RWPE2 (cell line): ENCODE measurements at regions not wholly inside any gene's neighbourhood (a gene's known extent, or its start where the extent isn't known, plus 50 kb on each side); places are given as distances from the start of the nearest gene placed in this dataset.
"Not testable (repeated sequence)": the region's sequence is repeated elsewhere in the genome, so short reads cannot be mapped to it uniquely, and the experiment has no call there.

Experiments used
- ATAC-seq: fragments of 200-7000 bp; cut with Tn5 transposase; 3 replicates; pipeline ENCODE4 v1.9.1; 2021; ENCODE audit warnings: low read depth
- DNase-seq: peaks from one replicate; pipeline ENCODE4 v3.0.0-alpha.2; 2020; ENCODE audit warnings: low spot score
- H3K27ac ChIP-seq: fragments of 450-650 bp; 2 replicates; pipeline ENCODE4 v1.5.1; 2017; ENCODE audit warnings: mild to moderate bottlenecking; ENCODE audit not compliant: poor library complexity, severe bottlenecking
- H3K27me3 ChIP-seq: fragments of 250-450 bp; sonication (Bioruptor Pico); 2 replicates; pipeline ENCODE4 v1.5.1; 2021; ENCODE audit warnings: mild to moderate bottlenecking, moderate library complexity; ENCODE audit not compliant: insufficient read depth, poor library complexity, severe bottlenecking
- H3K36me3 ChIP-seq: fragments of 250-450 bp; sonication (Bioruptor Pico); 2 replicates; pipeline ENCODE4 v1.5.1; 2020; ENCODE audit warnings: low read depth, mild to moderate bottlenecking, moderate library complexity
- H3K4me1 ChIP-seq: fragments of 250-450 bp; sonication (Bioruptor Pico); 2 replicates; pipeline ENCODE4 v1.5.1; 2021; ENCODE audit warnings: mild to moderate bottlenecking, moderate library complexity; ENCODE audit not compliant: insufficient read depth, poor library complexity, severe bottlenecking
- H3K4me3 ChIP-seq: fragments of 250-450 bp; sonication (Bioruptor Pico); 2 replicates; pipeline ENCODE4 v1.5.1; 2021; ENCODE audit warnings: mild to moderate bottlenecking, moderate library complexity; ENCODE audit not compliant: severe bottlenecking
- H3K9me3 ChIP-seq: fragments of 250-450 bp; sonication (Bioruptor Pico); 2 replicates; pipeline ENCODE4 v1.5.1; 2021; ENCODE audit warnings: mild to moderate bottlenecking, moderate library complexity; ENCODE audit not compliant: severe bottlenecking
- TF ChIP-seq, protein P1 (sequence below): fragments of 450-650 bp; IDR thresholded peaks from one replicate; pipeline ENCODE4 v1.5.1; 2017; ENCODE audit warnings: mild to moderate bottlenecking, moderate library complexity; ENCODE audit not compliant: poor library complexity, severe bottlenecking

GRCh38 chr3:73259856-73260255 lies 198.4 kb downstream of the EBLN2 start:
- no peak for DNase-seq
- TF ChIP-seq, protein P1, sequence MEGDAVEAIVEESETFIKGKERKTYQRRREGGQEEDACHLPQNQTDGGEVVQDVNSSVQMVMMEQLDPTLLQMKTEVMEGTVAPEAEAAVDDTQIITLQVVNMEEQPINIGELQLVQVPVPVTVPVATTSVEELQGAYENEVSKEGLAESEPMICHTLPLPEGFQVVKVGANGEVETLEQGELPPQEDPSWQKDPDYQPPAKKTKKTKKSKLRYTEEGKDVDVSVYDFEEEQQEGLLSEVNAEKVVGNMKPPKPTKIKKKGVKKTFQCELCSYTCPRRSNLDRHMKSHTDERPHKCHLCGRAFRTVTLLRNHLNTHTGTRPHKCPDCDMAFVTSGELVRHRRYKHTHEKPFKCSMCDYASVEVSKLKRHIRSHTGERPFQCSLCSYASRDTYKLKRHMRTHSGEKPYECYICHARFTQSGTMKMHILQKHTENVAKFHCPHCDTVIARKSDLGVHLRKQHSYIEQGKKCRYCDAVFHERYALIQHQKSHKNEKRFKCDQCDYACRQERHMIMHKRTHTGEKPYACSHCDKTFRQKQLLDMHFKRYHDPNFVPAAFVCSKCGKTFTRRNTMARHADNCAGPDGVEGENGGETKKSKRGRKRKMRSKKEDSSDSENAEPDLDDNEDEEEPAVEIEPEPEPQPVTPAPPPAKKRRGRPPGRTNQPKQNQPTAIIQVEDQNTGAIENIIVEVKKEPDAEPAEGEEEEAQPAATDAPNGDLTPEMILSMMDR = no peak
- Histone ChIP-seq H3K27me3 (no peaks in the 10 kb centered on the region), H3K27ac (no peak overlapping the region), H3K4me3 (no peak overlapping the region), H3K4me1 (no peaks in the 10 kb centered on the region), H3K36me3 (no peaks in the 10 kb centered on the region), H3K9me3 (no peaks in the 10 kb centered on the region)
- no peak for ATAC-seq

GRCh38 chr3:73266558-73266957 lies 205.1 kb downstream of the EBLN2 start:
- H3K36me3 ChIP-seq, H3K4me3 ChIP-seq, DNase-seq, H3K4me1 ChIP-seq, H3K27ac ChIP-seq, H3K27me3 ChIP-seq, ATAC-seq, H3K9me3 ChIP-seq: not testable (repeated sequence)

DNA sequence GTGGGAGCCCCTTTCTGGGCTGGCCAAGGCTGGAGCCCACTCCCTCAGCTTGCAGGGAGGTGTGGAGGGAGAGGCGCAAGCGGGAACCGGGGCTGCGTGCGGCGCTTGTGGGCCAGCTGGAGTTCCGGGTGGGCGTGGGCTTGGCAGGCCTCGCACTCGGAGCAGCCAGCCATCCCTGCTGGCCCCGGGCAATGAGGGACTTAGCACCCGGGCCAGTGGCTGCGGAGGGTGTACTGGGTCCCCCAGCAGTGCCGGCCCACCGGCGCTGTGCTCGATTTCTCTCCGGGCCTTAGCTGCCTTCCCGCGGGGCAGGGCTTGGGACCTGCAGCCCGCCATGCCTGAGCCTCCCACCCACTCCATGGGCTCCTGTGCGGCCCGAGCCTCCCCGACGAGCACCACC lies 207.7 kb downstream of the EBLN2 start:
- not testable (repeated sequence) for H3K36me3 ChIP-seq, H3K9me3 ChIP-seq, H3K27me3 ChIP-seq, H3K4me1 ChIP-seq, H3K4me3 ChIP-seq, H3K27ac ChIP-seq, DNase-seq, ATAC-seq

- TF ChIP-seq, protein P1 = no peak
- Histone ChIP-seq H3K4me1 (no peaks in the 10 kb centered on the region), H3K36me3 (no peaks in the 10 kb centered on the region), H3K27me3 (no peaks in the 10 kb centered on the region), H3K9me3 (no peaks in the 10 kb centered on the region), H3K4me3 (no peak overlapping the region), H3K27ac (no peak overlapping the region)
- no peak for ATAC-seq
- DNase-seq = no peak
Observed at GRCh38 chr3:73270839-73271483, 209.5 kb downstream of the EBLN2 start.

DNA sequence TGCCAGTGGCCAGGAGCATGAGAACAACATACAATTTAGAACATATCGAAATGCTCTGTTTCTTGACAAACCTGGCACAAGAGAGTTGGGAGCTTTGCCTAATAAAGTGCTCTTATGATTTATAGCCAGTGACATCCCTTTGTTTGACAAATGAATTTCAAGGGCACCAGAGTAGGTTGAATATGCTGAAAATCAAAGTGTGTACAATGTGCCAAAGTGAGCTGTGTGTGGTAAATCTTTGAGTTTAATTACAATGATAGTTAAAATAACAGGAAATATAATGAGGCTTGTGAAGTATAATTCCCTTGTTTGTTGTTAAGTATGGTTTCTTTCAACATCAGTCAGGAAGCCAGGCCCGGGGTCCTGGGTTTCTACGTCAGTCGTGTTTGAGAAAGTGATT lies 211.9 kb downstream of the EBLN2 start:
- no peak overlapping the region for H3K4me3 ChIP-seq
- no peak overlapping the region for H3K27ac ChIP-seq
- H3K36me3 ChIP-seq = no peaks in the 10 kb centered on the region
- no peaks in the 10 kb centered on the region for H3K27me3 ChIP-seq
- H3K4me1 ChIP-seq = no peaks in the 10 kb centered on the region
- TF ChIP-seq, protein P1 = no peak
- H3K9me3 ChIP-seq = no peaks in the 10 kb centered on the region
- DNase-seq (no peak), ATAC-seq (no peak)

GRCh38 chr3:73280746-73281145 lies 219.3 kb downstream of the EBLN2 start:
- DNase-seq (no peak), ATAC-seq (no peak)
- Histone ChIP-seq H3K9me3 (no peaks in the 10 kb centered on the region), H3K36me3 (no peaks in the 10 kb centered on the region), H3K4me3 (no peak overlapping the region), H3K4me1 (no peaks in the 10 kb centered on the region), H3K27me3 (no peaks in the 10 kb centered on the region), H3K27ac (no peak overlapping the region)
- TF ChIP-seq, protein P1 = no peak
